HG02642 (cell line): ENCODE measurements at regions not wholly inside any gene's neighbourhood (a gene's known extent, or its start where the extent isn't known, plus 50 kb on each side); places are given as distances from the start of the nearest gene placed in this dataset.

ENCODE experiments used
- ATAC-seq: cut with Tn5 transposase; IDR thresholded peaks from one replicate; pipeline ENCODE4 v1.9.1; 2021; ENCODE audit warnings: mild to moderate bottlenecking; ENCODE audit not compliant: unreplicated experiment, poor library complexity

DNA sequence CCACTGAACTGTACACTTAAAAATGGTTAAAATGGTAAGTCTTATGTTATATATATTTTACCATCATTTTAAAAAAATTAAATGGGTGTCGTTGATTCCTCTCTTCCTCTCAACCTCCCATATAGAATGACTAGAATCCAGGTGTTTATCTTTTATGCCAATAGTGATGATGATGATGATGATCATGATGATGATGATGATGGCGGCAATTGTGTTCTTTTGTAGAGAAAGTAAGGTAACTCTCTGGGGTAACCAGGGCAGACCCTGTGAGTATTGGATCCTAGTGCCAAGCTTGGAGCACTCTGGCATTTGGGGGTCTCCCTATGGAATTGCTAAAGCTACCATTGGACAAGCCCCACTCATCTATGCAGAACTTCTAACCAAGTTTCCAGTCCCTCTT is 113.6 kb downstream of the GLI2 start:
- no peak for ATAC-seq

DNA sequence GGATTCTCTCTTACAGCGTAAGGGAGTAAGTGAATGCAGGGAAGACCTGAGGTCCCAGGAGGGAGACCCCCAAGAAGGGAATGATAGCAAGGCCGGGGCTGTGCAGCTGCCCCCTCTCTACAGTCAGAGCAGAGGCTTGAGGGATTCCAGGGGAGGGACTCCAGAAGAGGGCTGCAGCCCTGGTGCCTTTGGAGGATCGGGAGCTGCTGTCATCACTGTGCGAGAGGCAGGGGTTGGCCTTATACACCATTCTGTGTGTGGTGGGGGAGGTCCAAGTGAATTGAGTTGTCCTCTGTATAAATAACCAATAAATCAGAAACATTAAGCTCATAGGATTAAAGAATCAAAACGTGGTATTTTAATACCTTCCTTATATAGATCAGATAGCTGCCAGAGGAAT is 114.9 kb downstream of the GLI2 start:
- ATAC-seq = no peak

DNA sequence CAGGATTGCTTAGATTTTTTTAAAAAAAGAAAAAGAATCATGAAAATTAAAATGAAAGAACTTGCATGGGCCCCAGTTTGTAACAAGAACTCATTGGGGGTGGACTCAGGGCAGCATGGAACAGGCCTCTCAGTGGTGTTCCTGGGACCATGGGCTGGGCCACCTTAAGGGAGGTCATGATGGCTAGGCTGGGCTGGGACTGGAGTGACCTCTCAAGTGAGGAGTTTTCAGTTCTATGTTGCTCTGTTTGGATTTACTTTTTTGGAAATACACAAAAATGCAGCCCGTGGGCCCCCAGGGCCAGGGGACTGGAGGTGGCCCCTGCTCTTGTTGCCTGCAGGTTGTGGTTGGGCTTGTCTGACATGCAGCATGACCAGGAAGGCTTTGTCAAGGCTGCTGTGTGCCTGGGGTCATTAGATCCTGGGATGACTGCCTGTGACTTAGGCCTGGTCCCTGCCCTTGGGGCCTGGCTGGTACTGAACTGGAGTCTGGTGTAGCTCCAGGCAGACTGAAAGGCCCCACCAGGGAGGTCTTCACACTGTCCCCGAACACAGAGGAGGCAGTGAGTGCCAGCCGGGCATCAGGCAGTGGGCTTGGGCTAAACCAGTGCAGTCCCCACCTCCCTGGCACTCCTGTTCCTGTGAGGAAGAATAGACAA is 115.6 kb downstream of the GLI2 start:
- ATAC-seq = no peak

DNA sequence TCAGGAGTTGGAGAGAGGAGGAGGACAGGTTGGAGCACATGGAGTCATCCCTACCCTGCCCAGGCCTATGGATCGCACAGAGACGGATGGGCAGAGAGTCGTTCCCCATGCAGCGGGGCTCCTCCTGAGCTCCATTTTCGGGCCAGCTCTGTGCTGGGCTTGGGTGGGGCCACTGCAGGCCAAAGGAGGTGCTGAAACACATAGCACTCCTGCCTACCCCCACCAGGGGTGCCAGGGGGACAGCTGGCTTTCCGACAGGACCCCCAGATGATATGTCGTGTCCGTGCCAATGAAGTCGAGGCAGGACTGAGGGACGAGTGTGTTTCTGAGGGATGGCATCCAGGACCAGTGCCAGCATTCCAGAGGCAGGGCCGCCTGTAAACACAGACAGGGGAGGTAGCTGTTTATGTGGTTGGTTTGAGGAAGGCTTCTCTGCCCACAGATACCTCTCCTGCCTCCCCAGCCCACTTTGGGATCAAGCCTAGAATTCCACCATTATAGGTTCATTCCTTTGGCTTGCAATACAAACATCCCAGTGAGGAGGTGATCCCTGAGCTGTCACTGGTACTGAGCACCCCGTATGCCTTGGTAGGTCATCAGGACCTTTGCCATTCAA is 116.6 kb downstream of the GLI2 start:
- ATAC-seq = no peak

DNA sequence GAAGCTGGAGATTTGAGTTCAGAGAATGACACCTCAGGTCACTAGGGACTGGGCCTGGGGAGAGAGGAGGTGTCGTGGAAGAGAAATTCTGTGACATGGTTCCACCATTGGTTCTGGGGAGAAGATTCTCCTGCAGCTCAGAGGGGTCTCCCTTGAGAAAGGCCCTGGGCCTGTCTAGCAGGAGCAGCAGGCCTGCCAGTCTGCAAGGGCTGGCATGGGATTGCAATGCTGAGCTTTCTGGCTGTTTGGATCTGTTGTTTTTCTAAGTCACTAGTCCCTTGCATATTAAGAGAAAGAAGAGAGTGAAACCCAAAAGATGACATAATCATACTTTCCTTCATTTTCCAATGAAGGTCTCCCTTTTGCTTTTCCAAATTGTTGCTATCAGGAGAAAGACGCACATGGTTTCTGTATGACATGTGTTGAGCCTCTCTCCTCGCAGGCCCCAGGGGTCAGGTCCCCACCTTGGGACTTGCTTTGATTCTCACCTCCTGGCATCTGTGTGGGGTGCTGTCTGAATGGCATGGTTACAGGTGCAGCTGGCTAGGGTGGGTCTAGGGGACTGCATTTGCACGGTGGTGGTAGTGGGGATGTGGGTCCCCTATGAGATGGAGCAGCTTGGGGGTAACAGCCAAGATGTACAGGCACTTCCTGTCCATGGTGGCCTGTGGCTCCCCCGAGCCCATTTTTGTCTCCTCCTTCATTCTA is 117.8 kb downstream of the GLI2 start:
- no peak for ATAC-seq

DNA sequence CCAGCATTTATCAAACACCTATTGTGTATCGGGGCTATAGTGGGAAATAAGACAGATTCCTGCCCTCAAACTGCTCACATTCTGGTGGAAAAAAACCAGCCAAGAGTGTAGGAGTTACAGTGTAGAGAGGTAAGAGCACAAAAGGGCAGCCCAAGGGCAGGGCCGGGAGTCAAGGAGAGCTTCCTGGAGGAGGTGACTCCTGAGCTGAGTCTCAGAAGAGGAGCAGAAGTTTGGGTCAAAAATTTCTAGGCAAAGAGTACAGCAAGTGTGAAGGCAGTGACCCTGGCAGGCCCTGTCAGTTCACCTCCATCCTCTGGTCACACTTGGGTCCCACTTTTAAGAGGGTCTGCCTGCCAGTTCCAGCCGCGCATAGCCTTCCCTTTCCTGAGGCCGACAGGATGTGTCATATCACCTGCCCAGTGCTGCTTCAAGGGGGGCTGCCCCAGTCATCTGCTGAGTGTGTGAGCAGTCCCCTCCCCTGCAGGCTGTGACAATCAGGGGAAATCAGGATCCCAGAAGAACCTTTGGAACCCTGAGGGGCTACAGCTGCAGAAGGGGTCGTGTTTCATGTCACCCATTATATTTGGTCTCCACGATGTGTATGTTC is 118.4 kb downstream of the GLI2 start:
- ATAC-seq = no peak

DNA sequence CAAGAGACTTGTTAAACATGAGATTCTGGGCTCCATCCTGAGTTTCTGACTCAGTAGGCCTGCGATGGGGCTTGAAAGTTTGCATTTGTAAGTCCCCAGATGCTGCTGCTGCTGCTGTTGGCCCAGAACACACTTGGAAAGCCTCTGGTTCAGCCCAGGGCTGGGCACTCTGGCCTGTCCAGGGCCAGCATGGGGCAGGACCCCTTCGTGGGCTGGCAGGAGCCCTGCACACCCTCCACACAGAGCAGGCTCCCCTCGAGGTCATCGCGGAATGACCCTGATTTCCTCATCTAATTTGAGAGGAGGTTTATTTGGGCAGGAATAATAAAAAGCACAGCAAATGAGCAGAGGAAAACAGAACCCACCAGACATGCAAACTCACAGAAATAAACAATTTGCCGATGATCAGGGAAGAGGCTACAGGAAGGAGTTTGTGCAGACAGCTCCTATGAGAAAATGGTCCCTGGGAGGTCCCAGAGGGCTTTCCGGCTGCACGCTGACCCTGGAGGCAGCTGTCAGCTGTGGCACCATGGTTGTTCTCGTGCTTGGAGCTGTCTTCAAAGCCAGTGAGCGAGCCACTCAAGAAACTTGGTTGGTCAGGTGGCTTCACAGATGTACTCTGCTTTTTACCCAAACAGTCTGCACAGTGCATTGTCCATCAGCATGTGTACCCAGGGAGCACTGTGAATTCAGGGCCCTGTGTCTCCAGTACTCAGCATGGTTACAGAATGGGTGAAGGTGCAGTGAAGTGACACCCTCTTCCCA is 119.3 kb downstream of the GLI2 start:
- no peak for ATAC-seq

DNA sequence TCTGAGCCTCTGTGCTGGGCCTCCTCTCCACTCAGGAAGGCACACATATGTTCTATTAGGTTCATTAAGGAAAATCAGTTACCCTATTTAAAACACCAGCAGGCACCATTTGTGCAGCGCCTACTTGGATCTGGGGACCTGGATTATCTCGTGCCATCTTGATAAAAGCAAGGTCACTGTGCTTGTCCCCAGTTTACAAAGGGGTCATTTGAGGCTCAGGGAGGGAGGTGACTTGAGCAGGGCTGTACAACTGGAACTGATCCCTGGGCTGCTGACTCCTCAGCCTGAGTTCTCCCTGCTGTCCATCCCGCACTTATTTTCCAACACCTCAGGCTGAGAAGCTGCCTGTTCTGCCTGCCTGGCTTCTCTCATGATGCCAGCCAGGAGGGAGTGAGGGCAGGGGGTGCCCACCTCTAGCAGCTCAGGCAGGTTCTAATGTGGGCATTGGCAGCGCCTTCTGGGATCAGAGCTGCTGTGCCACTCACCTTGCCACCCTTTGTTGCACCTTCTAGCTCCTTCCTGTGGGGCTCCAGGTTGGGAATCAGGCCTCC is 120.3 kb downstream of the GLI2 start:
- no peak for ATAC-seq

DNA sequence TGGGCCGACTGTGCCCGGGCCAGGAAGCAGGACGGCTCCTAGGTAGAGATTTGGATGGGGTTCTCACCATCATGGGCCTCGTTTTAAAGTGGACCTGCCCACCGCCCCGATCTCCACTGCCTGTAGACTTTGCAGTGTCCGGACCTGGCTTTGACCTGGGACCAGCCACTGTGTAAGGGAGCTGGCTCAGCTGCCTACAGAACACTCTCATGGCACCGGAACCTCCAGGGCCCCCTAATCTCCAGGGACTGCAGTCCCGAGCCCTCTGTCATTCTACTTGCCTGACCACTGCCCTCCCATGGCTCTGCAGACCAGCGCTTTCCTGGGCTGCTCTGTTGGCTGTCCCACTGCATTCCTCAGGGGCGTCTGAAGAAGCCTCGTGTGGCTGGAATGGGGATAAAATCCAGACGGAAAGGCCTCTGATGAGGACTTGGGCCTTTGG is 120.8 kb downstream of the GLI2 start:
- ATAC-seq = no peak

DNA sequence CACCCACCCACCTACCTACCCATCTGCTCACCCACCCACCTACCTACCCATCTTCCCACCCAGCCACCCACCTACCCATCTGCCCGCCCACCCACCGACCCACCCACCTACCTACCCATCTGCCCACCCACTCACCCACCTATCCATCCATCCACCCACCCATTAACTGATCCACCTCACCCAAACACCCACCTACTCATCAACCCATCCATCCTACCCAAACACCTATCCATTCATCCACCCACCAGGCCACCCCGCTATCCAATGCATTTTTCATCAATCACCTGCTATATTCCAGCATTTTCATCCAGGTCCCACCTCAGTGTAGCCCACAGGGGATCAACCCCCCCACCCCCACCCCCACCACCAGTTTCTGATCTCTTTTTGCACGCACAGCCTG is 121.8 kb downstream of the GLI2 start:
- ATAC-seq = no peak

DNA sequence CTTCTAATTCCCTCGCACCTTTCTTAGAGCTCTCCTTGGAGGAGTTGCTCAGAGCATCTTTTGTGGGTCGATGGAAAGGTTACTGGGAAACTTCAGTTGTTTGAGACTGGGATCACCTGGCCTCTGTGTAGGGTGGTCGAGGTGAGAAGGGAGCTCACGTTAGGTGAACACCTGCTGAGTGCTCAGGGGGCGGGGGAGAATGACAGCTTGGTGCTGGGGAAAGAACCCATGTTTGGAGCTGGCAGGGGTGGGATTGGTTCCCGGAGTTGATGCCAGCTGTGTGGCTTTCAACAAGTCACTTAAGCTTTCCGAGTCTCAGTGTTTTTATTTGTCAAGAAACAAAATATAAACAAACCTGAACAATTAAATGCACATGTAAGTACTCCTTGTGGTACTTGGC is 122.3 kb downstream of the GLI2 start:
- ATAC-seq = no peak

DNA sequence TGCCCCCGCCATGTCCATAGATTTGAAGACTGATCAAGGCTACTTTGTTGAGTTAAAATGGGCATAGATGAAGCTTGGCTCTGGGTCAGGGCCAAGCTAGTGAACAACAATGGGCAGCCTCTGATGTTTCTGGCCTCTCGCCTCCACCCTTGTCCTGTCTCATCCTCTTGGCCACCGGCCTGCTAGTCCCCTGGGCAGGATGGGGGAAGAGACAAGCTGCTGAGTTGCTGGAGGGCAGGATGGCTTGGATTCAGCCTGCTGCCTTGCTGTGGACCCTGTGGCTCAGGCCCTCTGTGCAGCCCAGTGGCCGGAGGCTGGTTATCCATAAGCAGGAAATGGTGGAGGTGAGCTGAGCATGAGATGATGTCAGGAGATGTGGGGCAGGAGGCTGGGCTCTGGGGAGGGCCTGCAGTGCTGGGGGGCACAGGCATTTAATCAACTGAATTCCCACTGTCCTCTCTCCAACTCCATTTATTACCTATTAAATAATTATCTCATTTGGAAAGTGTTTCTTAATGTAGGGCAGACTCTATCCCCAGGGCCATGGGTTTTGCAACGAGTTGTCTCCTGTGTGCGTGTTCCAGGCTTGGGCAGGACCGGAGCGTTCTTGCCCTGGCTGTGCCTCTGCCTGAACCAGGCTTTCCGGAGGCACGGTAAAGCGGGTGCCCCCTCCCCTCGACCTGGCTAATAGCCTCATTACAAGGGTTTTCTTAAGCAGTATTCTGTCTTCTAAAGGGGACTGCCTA is 122.9 kb downstream of the GLI2 start:
- ATAC-seq = no peak

DNA sequence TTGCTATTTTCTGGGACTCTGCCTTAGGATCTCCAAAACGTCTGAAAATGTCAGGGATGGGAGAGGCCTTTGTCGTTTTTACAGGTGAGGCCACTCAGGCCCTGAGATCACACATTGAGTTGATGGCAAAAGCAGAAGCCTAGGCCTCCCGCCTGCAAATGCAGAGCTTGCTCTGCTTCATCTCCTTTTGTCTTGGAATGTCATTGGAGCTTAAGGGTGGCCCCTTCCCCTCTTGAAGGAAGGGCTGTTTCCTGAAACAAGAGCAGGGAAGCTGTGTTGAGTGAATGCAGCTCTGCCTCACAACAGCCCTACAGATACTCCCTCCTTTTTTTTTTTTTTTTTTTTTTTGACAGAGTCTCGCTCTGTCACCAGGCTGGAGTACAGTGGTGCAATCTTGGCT is 123.5 kb downstream of the GLI2 start:
- ATAC-seq = no peak

DNA sequence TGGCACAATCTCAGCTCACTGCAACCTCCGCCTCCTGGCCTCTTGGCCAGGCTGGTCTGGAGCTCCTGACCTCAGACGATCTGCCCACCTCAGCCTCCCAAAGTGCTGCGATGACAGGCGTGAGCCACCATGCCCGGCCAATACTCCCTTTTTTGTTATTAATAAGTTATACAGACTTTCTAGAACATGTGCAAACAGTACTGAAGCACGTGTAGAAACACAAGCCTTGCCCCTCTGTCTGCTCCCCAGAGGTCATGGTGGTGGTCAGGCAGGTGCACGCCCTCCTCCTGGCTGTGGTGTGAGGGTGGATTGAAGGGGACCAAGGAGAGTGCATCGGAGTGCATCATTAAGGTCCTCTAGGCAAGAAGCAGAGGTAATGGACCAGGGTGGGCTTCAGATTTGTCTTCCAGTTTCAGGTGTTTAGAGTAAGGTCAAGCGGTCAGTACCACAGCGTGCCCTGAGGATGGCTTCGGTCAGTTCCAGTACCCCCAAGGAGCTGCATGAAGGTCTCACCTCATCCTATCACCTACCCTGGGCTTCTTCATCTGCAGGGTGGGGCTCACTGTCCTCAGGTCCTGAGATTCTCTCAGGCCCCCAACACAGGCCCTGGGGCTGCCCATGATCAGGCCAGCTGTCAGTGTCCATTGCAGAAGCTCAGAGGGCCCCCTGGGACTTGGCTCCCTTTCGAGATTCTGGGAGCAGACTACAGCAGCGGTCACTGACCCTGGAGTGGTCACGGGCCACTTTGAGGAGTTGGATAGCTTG is 124.3 kb downstream of the GLI2 start:
- ATAC-seq = no peak

DNA sequence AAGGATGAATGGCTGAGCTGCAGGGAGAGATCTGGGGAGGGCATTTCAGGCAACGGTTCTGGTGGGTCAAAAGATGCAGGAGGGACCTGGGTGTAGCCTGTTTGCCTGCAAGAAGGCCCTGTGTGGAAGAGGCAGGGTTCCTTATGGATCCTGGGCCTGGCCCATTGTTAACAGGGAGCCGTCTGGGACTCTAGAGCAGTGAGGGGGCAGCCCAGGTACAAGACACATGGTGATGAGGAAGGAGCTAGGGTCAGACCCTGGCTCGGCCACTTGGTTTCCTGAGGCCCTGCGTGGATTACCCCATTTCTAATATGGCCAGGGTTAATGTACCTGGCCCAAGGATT is 124.9 kb downstream of the GLI2 start:
- no peak for ATAC-seq

DNA sequence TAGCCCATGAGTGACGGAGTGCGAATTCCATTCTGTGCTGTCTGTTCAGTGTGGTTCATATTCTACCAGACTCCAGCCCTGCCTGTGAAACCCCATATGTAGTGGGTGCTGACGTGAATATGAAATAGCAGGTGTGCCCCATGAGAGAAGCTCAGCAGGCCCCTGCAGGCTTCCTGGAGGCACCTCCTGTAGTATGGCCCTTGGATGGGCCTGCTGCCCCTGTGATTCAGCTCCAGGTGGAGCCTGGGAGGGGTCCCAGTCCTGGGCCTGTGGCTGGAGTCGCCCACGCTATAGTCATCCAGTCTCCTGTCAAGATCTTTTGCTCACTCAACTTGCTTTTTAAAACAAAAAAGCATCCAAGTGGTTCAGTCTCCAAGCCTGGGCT is 125.5 kb downstream of the GLI2 start:
- no peak for ATAC-seq

DNA sequence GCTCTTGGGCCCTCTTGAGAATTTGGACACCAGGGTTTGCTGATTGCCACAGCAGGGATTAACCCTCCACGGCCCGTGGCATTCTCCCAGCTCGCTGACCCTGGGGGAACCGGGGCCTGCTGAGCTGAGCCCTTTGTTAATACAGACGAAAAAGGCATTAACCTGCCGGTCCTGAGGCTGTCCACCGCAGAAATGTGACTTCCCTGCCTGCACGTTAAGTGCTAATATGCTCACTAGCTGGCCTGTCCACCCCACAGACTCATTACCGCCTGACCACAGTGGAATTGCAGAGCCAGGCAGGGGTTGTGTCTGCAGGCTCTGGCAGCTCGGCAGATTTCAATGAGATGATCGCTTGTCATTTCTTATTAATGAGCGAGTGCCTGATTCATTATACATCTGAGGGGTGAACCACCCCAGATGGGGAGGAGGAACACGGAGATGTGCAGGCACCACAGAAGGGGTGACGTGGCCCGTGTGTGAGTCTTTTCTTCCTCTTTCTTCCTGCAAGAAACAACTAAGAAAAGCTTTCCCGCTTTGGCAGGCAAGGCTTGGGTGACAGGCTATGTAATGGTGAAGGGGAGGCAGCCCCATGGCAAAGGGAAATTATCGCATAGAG is 126.0 kb downstream of the GLI2 start:
- ATAC-seq = no peak

DNA sequence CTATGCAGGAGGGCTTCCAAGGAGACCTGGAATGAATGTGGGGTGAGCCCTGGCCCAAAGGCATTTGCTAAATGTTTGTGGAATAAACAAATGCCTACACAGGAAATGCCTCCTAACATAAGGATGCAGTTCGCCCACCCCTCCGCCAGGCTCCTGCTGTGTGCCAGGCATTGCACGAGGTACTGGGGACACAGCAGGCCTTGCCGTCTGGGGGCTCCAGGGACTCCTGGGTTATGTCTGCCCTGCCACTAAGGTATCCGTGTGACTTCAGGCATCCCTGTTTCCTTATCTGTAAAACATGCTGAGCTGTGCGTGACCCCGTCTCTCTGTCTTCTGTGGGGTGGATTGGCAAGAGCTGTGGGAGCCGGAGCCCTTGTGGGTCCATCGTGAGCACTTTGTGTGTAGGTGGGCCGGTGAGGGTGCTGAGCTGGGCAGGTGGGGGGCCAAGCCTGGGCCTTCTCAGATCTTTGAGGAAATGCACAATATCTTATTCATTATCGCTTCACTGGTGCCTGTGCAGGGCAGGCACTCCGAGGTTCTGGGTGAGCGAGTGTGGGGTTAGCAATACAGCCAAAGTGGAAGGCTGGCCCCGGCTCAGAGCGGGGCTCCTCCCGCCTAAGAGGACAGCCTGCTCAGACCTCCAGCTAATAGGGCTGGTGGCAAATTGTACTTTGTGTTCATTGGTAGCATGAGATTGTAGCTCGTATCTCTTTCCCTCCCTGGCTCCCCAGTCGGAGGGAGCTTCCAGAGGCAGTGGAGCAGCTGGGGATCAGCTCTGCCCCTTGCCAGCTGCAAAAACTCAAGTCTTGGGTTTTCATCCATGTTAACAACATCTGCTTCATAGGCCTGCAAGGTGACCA is 126.8 kb downstream of the GLI2 start:
- no peak for ATAC-seq
